ENCODE measurements at regions not wholly inside any gene's neighbourhood (a gene's known extent, or its start where the extent isn't known, plus 50 kb on each side); places are given as distances from the start of the nearest gene placed in this dataset.

- Histone ChIP-seq H3K9me3 (ENCODE audit: low read length) (no peaks in the 10 kb centered on the region), H3K9ac (ENCODE audit: insufficient read depth, low read depth, low read length) (no peak overlapping the region), H3K4me1 (ENCODE audit: insufficient read depth, low read length) (no peaks in the 10 kb centered on the region), H3K4me2 (ENCODE audit: low read depth, low read length) (no peak overlapping the region), H3K79me2 (ENCODE audit: insufficient read depth, low read length) (no peaks in the 10 kb centered on the region), H2AFZ (ENCODE audit: low read length) (no peak overlapping the region), H4K20me1 (ENCODE audit: insufficient read depth, low read length) (no peaks in the 10 kb centered on the region), H3K27ac (ENCODE audit: extremely low read length, insufficient read depth, low read length) (no peak overlapping the region), H3K27me3 (ENCODE audit: control insufficient read depth in 1 of 2, insufficient read depth in 2 of 2, low read length in 2 of 2) (no peaks in the 10 kb centered on the region), H3K4me3 (replicated peaks in 1 of 3; ENCODE audit: insufficient read depth in 1 of 3, low read depth in 2 of 3, low read length in 3 of 3) (no peak overlapping the region), H3K36me3 (replicated peaks in 1 of 2; ENCODE audit: control insufficient read depth in 1 of 2, insufficient read depth in 2 of 2, low read length in 2 of 2) (no peaks in the 10 kb centered on the region)
- TF ChIP-seq RORA (CRISPR knock-in tag; IDR thresholded peaks at IDR 0.05) (no peak), ARNT2 (CRISPR knock-in tag; IDR thresholded peaks at IDR 0.05; ENCODE audit: low read depth) (no peak), ZNF773 (CRISPR knock-in tag; IDR thresholded peaks at IDR 0.05; ENCODE audit: borderline replicate concordance) (no peak), ZNF343 (CRISPR knock-in tag; IDR thresholded peaks at IDR 0.05) (no peak), ZNF644 (CRISPR knock-in tag; IDR thresholded peaks at IDR 0.05; ENCODE audit: low read depth) (no peak), IKZF4 (CRISPR knock-in tag; IDR thresholded peaks at IDR 0.05; ENCODE audit: borderline replicate concordance, low read depth, not compliant biosample characterization) (no peak), SP5 (CRISPR knock-in tag; IDR thresholded peaks at IDR 0.05; ENCODE audit: borderline replicate concordance, low read depth) (no peak), KLF11 (CRISPR knock-in tag; IDR thresholded peaks at IDR 0.05) (no peak), SAP130 (CRISPR knock-in tag; IDR thresholded peaks at IDR 0.05; ENCODE audit: low read depth) (no peak), ZNF781 (CRISPR knock-in tag; IDR thresholded peaks at IDR 0.05; ENCODE audit: borderline replicate concordance, not compliant biosample characterization) (no peak), ZBTB8A (CRISPR knock-in tag; IDR thresholded peaks at IDR 0.05; ENCODE audit: borderline replicate concordance, low read depth) (no peak)
- TF ChIP-seq, protein P1, sequence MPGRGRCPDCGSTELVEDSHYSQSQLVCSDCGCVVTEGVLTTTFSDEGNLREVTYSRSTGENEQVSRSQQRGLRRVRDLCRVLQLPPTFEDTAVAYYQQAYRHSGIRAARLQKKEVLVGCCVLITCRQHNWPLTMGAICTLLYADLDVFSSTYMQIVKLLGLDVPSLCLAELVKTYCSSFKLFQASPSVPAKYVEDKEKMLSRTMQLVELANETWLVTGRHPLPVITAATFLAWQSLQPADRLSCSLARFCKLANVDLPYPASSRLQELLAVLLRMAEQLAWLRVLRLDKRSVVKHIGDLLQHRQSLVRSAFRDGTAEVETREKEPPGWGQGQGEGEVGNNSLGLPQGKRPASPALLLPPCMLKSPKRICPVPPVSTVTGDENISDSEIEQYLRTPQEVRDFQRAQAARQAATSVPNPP (CRISPR knock-in tag; IDR thresholded peaks at IDR 0.05), result no peak
- no TSS peak for BruUV-seq (replicated peaks)
- POLR2A ChIA-PET, result no interaction called here
- in situ Hi-C loops (cut with HindIII; ENCODE audit: extremely low pct_ligation_motif_present, low pct_unique_long_range_greater_than_20kb) (no loop called here), intact Hi-C loops (cut with micrococcal nuclease; ENCODE audit: unreplicated experiment) (no loop called here)
- 75% methylated on average over 2 of the region's 3 CpGs for WGBS (ENCODE audit: low lambda C conversion rate)
- DNase-seq (ENCODE audit: low spot score) (no peak), ATAC-seq (no peak), FAIRE-seq (no peak)
- CTCF ChIA-PET (ENCODE audit: low intra/inter-chr PET ratio, low total read pairs), result no interaction called here
Measured at GRCh38 chr3:178334239-178334638, 202.0 kb upstream of the KCNMB2 start.
